ENCODE measurements at regions not wholly inside any gene's neighbourhood (a gene's known extent, or its start where the extent isn't known, plus 50 kb on each side); places are given as distances from the start of the nearest gene placed in this dataset.
"Not testable (repeated sequence)": the region's sequence is repeated elsewhere in the genome, so short reads cannot be mapped to it uniquely, and the experiment has no call there.

- no peak for TF ChIP-seq CTCF (IDR thresholded peaks at IDR 0.05)
- Mint-ChIP-seq H3K9me3 (ENCODE audit: low read depth) (no peaks in the 10 kb centered on the region), H3K36me3 (ENCODE audit: low read depth) (no peaks in the 10 kb centered on the region), H3K4me1 (ENCODE audit: low read depth) (no peaks in the 10 kb centered on the region), H3K27me3 (ENCODE audit: low read depth) (no peaks in the 10 kb centered on the region), H3K27ac (ENCODE audit: unreplicated experiment) (no peak overlapping the region), H3K4me3 (ENCODE audit: unreplicated experiment) (no peak overlapping the region)
- no peak for DNase-seq (ENCODE audit: low spot score)
Observed at GRCh38 chr14:48319823-48320222, 644.4 kb upstream of the MDGA2 start.

GRCh38 chr14:48304729-48305128 lies 629.3 kb upstream of the MDGA2 start:
- Mint-ChIP-seq H3K27ac (ENCODE audit: unreplicated experiment) (no peak overlapping the region), H3K27me3 (ENCODE audit: low read depth) (peaks cover 3% of the 10 kb centered on the region), H3K4me1 (ENCODE audit: low read depth) (no peaks in the 10 kb centered on the region), H3K9me3 (ENCODE audit: low read depth) (no peaks in the 10 kb centered on the region), H3K4me3 (ENCODE audit: unreplicated experiment) (no peak overlapping the region), H3K36me3 (ENCODE audit: low read depth) (no peaks in the 10 kb centered on the region)
- no peak for DNase-seq (ENCODE audit: low spot score)
- no peak for TF ChIP-seq CTCF (IDR thresholded peaks at IDR 0.05)

GRCh38 chr14:48289701-48290100 lies 614.3 kb upstream of the MDGA2 start:
- no peak overlapping the region for H3K27ac Mint-ChIP-seq (ENCODE audit: unreplicated experiment)
- no peak overlapping the region for H3K4me3 Mint-ChIP-seq (ENCODE audit: unreplicated experiment)
- no peaks in the 10 kb centered on the region for H3K4me1 Mint-ChIP-seq (ENCODE audit: low read depth)
- peaks cover 2% of the 10 kb centered on the region for H3K27me3 Mint-ChIP-seq (ENCODE audit: low read depth)
- TF ChIP-seq CTCF (IDR thresholded peaks at IDR 0.05): no peak
- DNase-seq (ENCODE audit: low spot score): no peak
- H3K36me3 Mint-ChIP-seq (ENCODE audit: low read depth): no peaks in the 10 kb centered on the region
- peaks cover 3% of the 10 kb centered on the region for H3K9me3 Mint-ChIP-seq (ENCODE audit: low read depth)

GRCh38 chr14:48285217-48285616 lies 609.8 kb upstream of the MDGA2 start:
- not testable (repeated sequence) for H3K4me1 Mint-ChIP-seq (ENCODE audit: low read depth); H3K4me3 Mint-ChIP-seq (ENCODE audit: unreplicated experiment); H3K27ac Mint-ChIP-seq (ENCODE audit: unreplicated experiment); DNase-seq (ENCODE audit: low spot score); H3K36me3 Mint-ChIP-seq (ENCODE audit: low read depth); H3K27me3 Mint-ChIP-seq (ENCODE audit: low read depth)
- H3K9me3 Mint-ChIP-seq (ENCODE audit: low read depth): peaks cover 18% of the 10 kb centered on the region

- H3K27ac Mint-ChIP-seq (ENCODE audit: unreplicated experiment): no peak overlapping the region
- no peaks in the 10 kb centered on the region for H3K27me3 Mint-ChIP-seq (ENCODE audit: low read depth)
- no peak for DNase-seq (ENCODE audit: low spot score)
- no peak overlapping the region for H3K4me3 Mint-ChIP-seq (ENCODE audit: unreplicated experiment)
- H3K4me1 Mint-ChIP-seq (ENCODE audit: low read depth): no peaks in the 10 kb centered on the region
- TF ChIP-seq CTCF (IDR thresholded peaks at IDR 0.05): no peak
- H3K9me3 Mint-ChIP-seq (ENCODE audit: low read depth): peaks cover 3% of the 10 kb centered on the region
- H3K36me3 Mint-ChIP-seq (ENCODE audit: low read depth): no peaks in the 10 kb centered on the region
Observed at GRCh38 chr14:48275301-48275700, 599.9 kb upstream of the MDGA2 start.

GRCh38 chr14:48274826-48275225 lies 599.4 kb upstream of the MDGA2 start:
- no peak for TF ChIP-seq CTCF (IDR thresholded peaks at IDR 0.05)
- H3K4me3 Mint-ChIP-seq (ENCODE audit: unreplicated experiment): no peak overlapping the region
- peaks cover 3% of the 10 kb centered on the region for H3K9me3 Mint-ChIP-seq (ENCODE audit: low read depth)
- no peaks in the 10 kb centered on the region for H3K4me1 Mint-ChIP-seq (ENCODE audit: low read depth)
- no peaks in the 10 kb centered on the region for H3K27me3 Mint-ChIP-seq (ENCODE audit: low read depth)
- no peak overlapping the region for H3K27ac Mint-ChIP-seq (ENCODE audit: unreplicated experiment)
- DNase-seq (ENCODE audit: low spot score): no peak
- H3K36me3 Mint-ChIP-seq (ENCODE audit: low read depth): no peaks in the 10 kb centered on the region

- not testable (repeated sequence) for H3K36me3 Mint-ChIP-seq (ENCODE audit: low read depth); H3K4me1 Mint-ChIP-seq (ENCODE audit: low read depth); H3K4me3 Mint-ChIP-seq (ENCODE audit: unreplicated experiment); H3K27ac Mint-ChIP-seq (ENCODE audit: unreplicated experiment); H3K9me3 Mint-ChIP-seq (ENCODE audit: low read depth); DNase-seq (ENCODE audit: low spot score); H3K27me3 Mint-ChIP-seq (ENCODE audit: low read depth)
Observed at GRCh38 chr14:48267926-48268325, 592.5 kb upstream of the MDGA2 start.

GRCh38 chr14:48266201-48266600 lies 590.8 kb upstream of the MDGA2 start:
- not testable (repeated sequence) for H3K36me3 Mint-ChIP-seq (ENCODE audit: low read depth); H3K9me3 Mint-ChIP-seq (ENCODE audit: low read depth); H3K4me1 Mint-ChIP-seq (ENCODE audit: low read depth); DNase-seq (ENCODE audit: low spot score); H3K27ac Mint-ChIP-seq (ENCODE audit: unreplicated experiment); H3K4me3 Mint-ChIP-seq (ENCODE audit: unreplicated experiment); H3K27me3 Mint-ChIP-seq (ENCODE audit: low read depth)

All from chondrocyte (in vitro differentiated cells).